IMR-90 (cell line): ENCODE measurements at regions not wholly inside any gene's neighbourhood (a gene's known extent, or its start where the extent isn't known, plus 50 kb on each side); places are given as distances from the start of the nearest gene placed in this dataset.

Source experiments
- ATAC-seq: fragments of 200-7000 bp; cut with Tn5 transposase; 2 replicates; pipeline ENCODE4 v1.9.1; 2020; ENCODE audit warnings: low read depth, mild to moderate bottlenecking, moderate library complexity
- BruUV-seq: library from RNA; stranded (reverse); fragments of 400-500 nt; replicated peaks from 2 replicates; lab custom pipeline; 2021; lab: Mats Ljungman, UMichigan
- CTCF ChIA-PET: fragments of 300-600 bp; formaldehyde crosslinking; extraction: SDS; loops from one replicate; lab custom pipeline; 2021; ENCODE audit warnings: antibody characterized with exemption; lab: Yijun Ruan, JAX
- POLR2A ChIA-PET: fragments of 300-600 bp; sonication (Branson Sonifier 250); formaldehyde crosslinking; loops from one replicate; lab custom pipeline; 2022; ENCODE audit warnings: antibody characterized with exemption; ENCODE audit not compliant: unreplicated experiment; lab: Charles Lee
- DNase-seq: peaks from one replicate; pipeline ENCODE4 v3.0.0; 2013
- H2AFZ ChIP-seq: replicated peaks from 2 replicates; pipeline ENCODE3; 2013; ENCODE audit warnings: low read length, mild to moderate bottlenecking; ENCODE audit not compliant: poor library complexity
- H2AK5ac ChIP-seq: 2 replicates; pipeline ENCODE4 v1.6.1; 2013; ENCODE audit warnings: low read depth, low read length, inconsistent platforms
- H2AK9ac ChIP-seq: replicated peaks from 2 replicates; pipeline ENCODE3; 2013; ENCODE audit warnings: mild to moderate bottlenecking, low read depth, low read length, moderate library complexity; ENCODE audit not compliant: poor library complexity
- H2BK120ac ChIP-seq: 2 replicates; pipeline ENCODE4 v1.6.1; 2013; ENCODE audit warnings: low read depth, low read length, inconsistent platforms
- H2BK15ac ChIP-seq: 3 replicates; pipeline ENCODE4 v1.6.1; 2013; ENCODE audit warnings: low read depth, low read length, inconsistent platforms
- H2BK20ac ChIP-seq: 2 replicates; pipeline ENCODE4 v1.6.1; 2013; ENCODE audit warnings: low read depth, mild to moderate bottlenecking, inconsistent platforms, low read length, moderate library complexity
- H2BK5ac ChIP-seq: 2 replicates; pipeline ENCODE4 v1.6.1; 2013; ENCODE audit warnings: mild to moderate bottlenecking, low read depth, low read length, inconsistent platforms; ENCODE audit not compliant: poor library complexity, severe bottlenecking
- H3K14ac ChIP-seq: replicated peaks from 2 replicates; pipeline ENCODE4 v1.6.1; 2013; ENCODE audit warnings: low read depth, low read length, inconsistent platforms
- H3K18ac ChIP-seq: 2 replicates; pipeline ENCODE4 v1.6.1; 2013; ENCODE audit warnings: low read depth, low read length, control low read depth
- H3K23ac ChIP-seq: 2 replicates; pipeline ENCODE4 v1.6.1; 2013; ENCODE audit warnings: low read depth, low read length, inconsistent platforms
- H3K27ac ChIP-seq: 2 replicates; pipeline ENCODE4 v1.5.1; 2013; ENCODE audit warnings: mild to moderate bottlenecking, control low read depth, low read length; ENCODE audit not compliant: insufficient read depth
- H3K27me3 ChIP-seq: 2 replicates; pipeline ENCODE4 v1.6.1; 2013; ENCODE audit warnings: low read length; ENCODE audit not compliant: control insufficient read depth, insufficient read depth
- H3K36me3 ChIP-seq: 2 replicates; pipeline ENCODE4 v1.6.1; 2013; ENCODE audit warnings: low read length, mixed read lengths; ENCODE audit not compliant: control insufficient read depth, insufficient read depth
- H3K4ac ChIP-seq: 2 replicates; pipeline ENCODE4 v1.6.1; 2013; ENCODE audit warnings: low read depth, low read length, inconsistent platforms
- H3K4me1 ChIP-seq: 2 replicates; pipeline ENCODE4 v1.6.1; 2013; ENCODE audit warnings: low read length, mixed read lengths; ENCODE audit not compliant: control insufficient read depth, insufficient read depth
- H3K4me2 ChIP-seq: 2 replicates; pipeline ENCODE4 v1.6.1; 2013; ENCODE audit warnings: low read depth, mild to moderate bottlenecking, control low read depth, low read length, moderate library complexity
- H3K4me3 ChIP-seq: 2 replicates; pipeline ENCODE4 v1.5.1; 2013; ENCODE audit warnings: low read depth, mild to moderate bottlenecking, control low read depth, low read length, moderate library complexity; ENCODE audit not compliant: insufficient read depth
- H3K56ac ChIP-seq: 2 replicates; pipeline ENCODE4 v1.6.1; 2013; ENCODE audit warnings: low read length, inconsistent platforms; ENCODE audit not compliant: insufficient read depth; ENCODE audit errors: extremely low read depth
- H3K79me1 ChIP-seq, 2 experiments: 2 replicates each; pipeline ENCODE4 v1.6.1; 2013; ENCODE audit warnings: low read length in 2 of 2, inconsistent platforms in 1 of 2, low read depth in 1 of 2
- H3K9ac ChIP-seq: 2 replicates; pipeline ENCODE4 v1.6.1; 2013; ENCODE audit warnings: low read depth, low read length, control low read depth
- H3K9me1 ChIP-seq: 2 replicates; pipeline ENCODE4 v1.6.1; 2013; ENCODE audit warnings: low read length, inconsistent platforms; ENCODE audit not compliant: insufficient read depth
- H3K9me3 ChIP-seq: 2 replicates; pipeline ENCODE4 v1.6.1; 2013; ENCODE audit warnings: low read length; ENCODE audit not compliant: control insufficient read depth, insufficient read depth
- H4K20me1 ChIP-seq: 2 replicates; pipeline ENCODE4 v1.6.1; 2013; ENCODE audit warnings: low read length, inconsistent platforms; ENCODE audit not compliant: insufficient read depth
- H4K5ac ChIP-seq: 2 replicates; pipeline ENCODE4 v1.6.1; 2013; ENCODE audit warnings: mild to moderate bottlenecking, low read depth, low read length, control low read depth
- H4K8ac ChIP-seq, 2 experiments: 2 replicates each; pipeline ENCODE4 v1.6.1; 2013; ENCODE audit warnings: low read depth in 2 of 2, low read length in 2 of 2, control low read depth in 1 of 2, inconsistent platforms in 1 of 2
- H4K91ac ChIP-seq: 2 replicates; pipeline ENCODE4 v1.6.1; 2013; ENCODE audit warnings: low read depth, low read length, inconsistent platforms; ENCODE audit not compliant: insufficient read depth
- CEBPB ChIP-seq: IDR thresholded peaks from 2 replicates; pipeline ENCODE4 v1.6.1; 2012; ENCODE audit warnings: low read depth, low read length, improper control_type of control experiment
- RAD21 ChIP-seq: IDR thresholded peaks from 2 replicates; pipeline ENCODE4 v1.6.1; 2012; ENCODE audit warnings: low read length, improper control_type of control experiment
- RFX5 ChIP-seq: IDR thresholded peaks from 2 replicates; pipeline ENCODE4 v1.8.0; 2012; ENCODE audit warnings: low read depth, mild to moderate bottlenecking, low read length, moderate library complexity
- SMC3 ChIP-seq: fragments of 150-350 bp; IDR thresholded peaks from 2 replicates; pipeline ENCODE4 v1.6.1; 2016; ENCODE audit warnings: low read depth, mild to moderate bottlenecking, antibody characterized with exemption, low read length, moderate library complexity
- WGBS, 2 experiments: methylation state at CpG; one replicate each; pipeline versions ENCODE4 v1.1.5 to v1.1.7; 2013; ENCODE audit warnings: missing lambda C conversion rate in 2 of 2; ENCODE audit not compliant: insufficient read length in 1 of 2; ENCODE audit errors: extremely low coverage in 2 of 2; 5-methylcytosine and 5-hydroxymethylcytosine counted together
- dilution Hi-C: fragments of 300-500 bp; cut with HindIII; formaldehyde crosslinking; loops from one replicate; pipeline ENCODE4 v1.14.3; 2018; ENCODE audit warnings: low sequenced_read_pairs; ENCODE audit not compliant: unreplicated experiment
- in situ Hi-C: fragments of 300-500 bp; cut with MboI; formaldehyde crosslinking; loops from 3 replicates; pipeline ENCODE4 v1.14.3; 2019; ENCODE audit warnings: low sequenced_read_pairs, inconsistent platforms, mixed read lengths
- intact Hi-C: fragments of 100-400 bp; cut with micrococcal nuclease; formaldehyde crosslinking; loops from 2 replicates; pipeline ENCODE4 v1.10.0; 2022

GRCh38 chr3:89613241-89613640, 505.8 kb downstream of the EPHA3 start:
- Histone ChIP-seq H3K14ac (no peak overlapping the region), H2BK120ac (no peak overlapping the region), H3K9ac (no peak overlapping the region), H3K36me3 (no peaks in the 10 kb centered on the region), H2AK9ac (no peak overlapping the region), H2BK15ac (no peak overlapping the region), H3K4ac (no peak overlapping the region), H2AFZ (no peak overlapping the region), H4K5ac (no peak overlapping the region), H3K9me1 (no peaks in the 10 kb centered on the region), H3K9me3 (peaks cover 3% of the 10 kb centered on the region; the same call in 1 of the 2 replicates), H2BK5ac (no peak overlapping the region), H3K56ac (no peak overlapping the region), H4K8ac (no peak overlapping the region), H3K79me1 (no peaks in the 10 kb centered on the region), H3K4me3 (no peak overlapping the region), H3K27me3 (no peaks in the 10 kb centered on the region), H3K23ac (no peak overlapping the region), H2BK20ac (no peak overlapping the region), H4K91ac (no peak overlapping the region), H2AK5ac (no peak overlapping the region), H3K27ac (no peak overlapping the region), H4K20me1 (no peaks in the 10 kb centered on the region), H3K4me1 (no peaks in the 10 kb centered on the region), H3K4me2 (no peak overlapping the region), H3K18ac (no peak overlapping the region)
- POLR2A ChIA-PET = no interaction called here
- DNase-seq = no peak
- CTCF ChIA-PET = no interaction called here
- in situ Hi-C loops = no loop called here
- WGBS, 2 experiments = no CpG with 5 or more reads among the region's 1 CpG
- dilution Hi-C loops = no loop called here
- ATAC-seq = no peak
- intact Hi-C loops = no loop called here
- no TSS peak for BruUV-seq
- TF ChIP-seq SMC3 (no peak), CEBPB (no peak), RFX5 (no peak), RAD21 (no peak)
